GM19035 (cell line): ENCODE measurements at regions not wholly inside any gene's neighbourhood (a gene's known extent, or its start where the extent isn't known, plus 50 kb on each side); places are given as distances from the start of the nearest gene placed in this dataset.
"Not testable (repeated sequence)": the region's sequence is repeated elsewhere in the genome, so short reads cannot be mapped to it uniquely, and the experiment has no call there.

Experiments
- ATAC-seq: cut with Tn5 transposase; IDR thresholded peaks from one replicate; pipeline ENCODE4 v1.9.1; 2021; ENCODE audit not compliant: unreplicated experiment

DNA sequence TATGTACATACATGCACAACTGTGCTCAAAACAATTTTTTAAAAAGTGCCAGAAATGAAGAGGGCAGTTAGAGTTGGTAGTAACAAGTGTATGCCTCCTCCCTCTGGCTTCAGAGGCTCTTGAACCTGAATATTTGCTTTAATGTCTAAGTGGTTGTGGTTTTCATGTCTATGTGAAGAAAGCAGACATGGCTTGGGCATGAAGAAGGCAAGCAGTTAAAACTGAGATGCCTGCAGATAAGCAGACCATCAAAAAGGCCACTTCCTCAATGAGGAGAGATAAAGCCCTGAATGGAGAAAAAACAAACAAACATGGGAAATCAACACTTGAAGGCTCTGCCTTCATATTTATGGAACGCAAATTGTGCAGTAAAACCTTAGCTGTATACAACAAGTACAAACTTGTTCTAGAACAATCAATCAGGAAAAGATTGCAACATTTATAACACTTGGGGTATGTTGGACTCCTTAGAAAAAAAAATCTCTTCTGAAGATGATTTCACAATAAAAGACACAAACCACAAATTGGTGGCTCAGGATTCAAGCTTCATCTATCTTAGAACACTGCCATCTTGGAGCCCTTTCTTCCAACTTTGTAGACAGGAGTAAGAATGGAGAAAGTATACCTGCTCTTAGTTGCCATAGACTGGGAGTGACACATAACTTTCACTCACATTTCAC lies 52.7 kb upstream of the PLA2G4A start:
- no peak for ATAC-seq

DNA sequence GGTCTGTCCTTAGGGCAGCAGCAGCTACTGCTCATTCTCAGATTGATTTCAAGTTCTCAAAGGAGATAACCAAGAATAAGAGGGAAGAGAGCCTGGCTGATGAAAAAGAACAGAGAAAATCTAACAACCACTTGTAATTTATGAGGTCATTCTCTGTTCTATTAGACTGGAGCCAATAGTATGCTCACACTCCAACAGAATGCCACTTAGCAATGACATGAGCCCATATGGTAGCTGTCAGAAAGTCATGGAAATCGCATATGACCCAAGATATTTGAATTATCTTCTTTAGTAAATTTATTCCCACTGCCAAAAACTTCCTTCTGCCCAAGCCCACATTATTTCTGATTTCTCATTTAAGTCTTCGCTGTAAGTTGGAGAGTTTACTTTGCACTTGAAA lies 53.7 kb upstream of the PLA2G4A start:
- ATAC-seq, result no peak

DNA sequence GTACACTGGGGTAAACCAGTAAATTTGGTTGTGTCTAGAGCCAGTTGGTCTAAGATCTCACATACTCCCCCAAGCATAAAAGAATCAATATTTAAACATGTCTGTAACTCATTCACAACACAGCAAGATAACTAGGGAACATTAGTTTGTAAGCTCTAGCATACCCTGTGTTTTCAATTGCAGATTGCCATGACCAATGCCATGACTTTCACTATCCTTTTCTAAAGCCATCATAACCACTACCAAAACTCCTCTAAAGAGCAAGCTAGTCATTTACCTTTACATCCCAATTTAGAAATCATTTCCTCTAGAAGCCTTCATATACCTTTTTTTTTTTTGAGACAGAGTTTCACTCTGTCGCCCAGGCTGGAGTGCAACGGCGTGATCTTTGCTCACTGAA lies 56.5 kb upstream of the PLA2G4A start:
- ATAC-seq, result no peak

DNA sequence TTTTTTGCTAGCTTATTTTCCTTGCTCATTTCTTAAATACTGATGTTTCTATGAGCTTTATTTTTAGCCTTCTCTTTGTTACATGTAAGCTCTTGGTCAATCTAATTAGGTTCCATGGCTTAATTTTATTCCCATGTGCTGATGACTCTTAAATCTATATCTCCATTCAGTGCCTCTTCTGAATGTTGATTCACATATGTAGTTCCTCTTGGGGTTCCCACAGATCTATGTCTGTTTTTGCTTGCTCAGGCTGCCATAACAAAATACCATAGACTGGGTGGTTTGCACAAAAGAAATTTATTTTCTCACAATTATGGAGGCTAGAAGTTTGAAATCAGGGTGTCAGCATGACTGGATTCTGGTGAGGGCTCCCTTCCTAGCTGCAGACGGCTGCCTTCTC lies 58.3 kb upstream of the PLA2G4A start:
- ATAC-seq, result no peak

DNA sequence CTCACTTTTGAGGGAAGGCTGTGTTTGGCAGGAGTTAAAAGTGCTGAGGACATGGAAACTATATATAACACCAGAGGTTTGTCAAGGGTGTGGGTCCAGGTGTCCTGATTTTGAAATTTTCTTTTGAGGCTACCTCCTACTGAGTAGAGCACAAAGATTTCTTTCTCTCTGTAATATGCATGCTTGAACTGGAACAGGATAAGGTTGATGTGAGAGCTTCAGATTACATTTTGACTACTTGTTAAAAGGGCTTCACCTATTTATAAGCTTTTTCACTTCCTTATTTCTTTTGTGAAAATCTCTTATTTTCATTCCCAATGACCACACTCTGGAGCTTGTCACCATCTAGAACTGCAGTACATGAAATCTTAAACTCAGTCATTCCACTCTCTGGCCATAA lies 59.8 kb upstream of the PLA2G4A start:
- ATAC-seq, result peak; percentile 82

DNA sequence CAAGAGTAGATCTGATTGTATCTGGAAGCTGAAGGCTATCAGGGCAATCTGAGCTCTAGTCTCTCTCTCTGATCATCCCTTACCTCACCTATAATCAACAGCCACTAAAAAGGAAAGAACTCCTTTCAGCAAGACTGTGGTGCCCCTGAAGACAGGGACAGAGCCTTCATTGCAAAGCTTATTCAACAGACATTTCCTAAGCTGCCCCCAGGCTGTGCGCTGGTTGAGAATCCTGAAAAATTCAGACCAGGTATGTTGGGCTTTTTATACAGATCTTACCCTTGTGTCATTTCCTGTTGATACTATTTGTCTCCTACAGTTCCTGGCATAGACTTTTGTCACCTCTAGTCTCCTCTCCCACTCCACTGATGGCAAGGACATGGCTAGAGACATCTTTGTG lies 63.3 kb upstream of the PLA2G4A start:
- no peak for ATAC-seq

DNA sequence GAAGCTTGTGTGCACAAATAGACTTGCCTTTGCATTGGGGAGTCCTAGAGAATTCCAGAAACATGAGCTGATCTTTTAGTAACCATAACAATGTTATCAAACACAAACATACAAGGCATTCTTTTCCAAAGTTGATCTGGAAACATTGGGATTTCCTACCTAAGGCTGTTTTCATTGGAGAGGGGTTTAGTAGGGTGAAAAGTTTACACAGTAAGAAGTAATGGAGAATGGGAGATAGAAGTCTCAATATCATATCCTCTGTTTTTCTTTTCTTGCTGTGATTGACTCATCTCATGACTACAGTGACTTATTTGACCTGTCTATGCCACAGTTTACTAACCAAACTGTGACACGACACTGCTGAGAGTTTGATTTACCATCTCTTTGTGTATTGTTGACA lies 65.6 kb upstream of the PLA2G4A start:
- ATAC-seq, result peak; percentile 52

DNA sequence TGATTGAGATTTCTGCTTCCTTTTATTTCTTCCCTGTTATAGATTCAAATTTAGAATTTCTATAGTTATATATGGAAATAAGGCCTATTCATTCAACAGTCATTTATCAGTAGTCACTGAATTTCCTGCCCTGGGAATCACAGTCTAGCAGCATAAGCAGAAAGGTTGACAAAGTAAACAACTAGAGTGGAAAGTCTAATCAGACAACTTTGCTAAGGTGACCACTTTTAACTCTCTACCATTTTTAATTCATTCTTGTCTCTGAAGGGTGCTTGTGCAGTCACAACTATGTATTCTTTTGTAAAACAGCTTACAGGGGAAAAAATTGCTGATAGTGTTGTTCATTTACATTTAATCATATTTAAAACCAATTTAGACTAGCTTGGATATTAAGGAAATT lies 66.1 kb upstream of the PLA2G4A start:
- no peak for ATAC-seq

DNA sequence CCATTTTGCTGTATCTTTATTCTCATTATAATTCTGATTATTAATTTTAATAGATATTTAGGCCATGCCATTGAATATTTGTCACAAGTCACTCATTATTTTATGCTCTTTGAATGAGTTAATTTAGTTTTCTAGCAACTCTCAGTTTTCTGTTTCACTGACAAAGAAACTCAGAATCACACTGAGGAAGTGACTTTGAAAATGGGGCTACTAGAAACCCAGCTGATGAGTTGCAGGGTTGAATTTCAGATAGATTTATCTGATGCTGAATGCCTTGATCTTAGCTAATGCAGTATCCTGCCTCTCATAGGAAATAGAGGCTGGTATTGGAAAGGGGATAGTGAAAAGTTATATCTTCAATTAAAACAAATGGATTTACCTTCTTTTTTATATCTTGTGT lies 67.4 kb upstream of the PLA2G4A start:
- no peak for ATAC-seq

DNA sequence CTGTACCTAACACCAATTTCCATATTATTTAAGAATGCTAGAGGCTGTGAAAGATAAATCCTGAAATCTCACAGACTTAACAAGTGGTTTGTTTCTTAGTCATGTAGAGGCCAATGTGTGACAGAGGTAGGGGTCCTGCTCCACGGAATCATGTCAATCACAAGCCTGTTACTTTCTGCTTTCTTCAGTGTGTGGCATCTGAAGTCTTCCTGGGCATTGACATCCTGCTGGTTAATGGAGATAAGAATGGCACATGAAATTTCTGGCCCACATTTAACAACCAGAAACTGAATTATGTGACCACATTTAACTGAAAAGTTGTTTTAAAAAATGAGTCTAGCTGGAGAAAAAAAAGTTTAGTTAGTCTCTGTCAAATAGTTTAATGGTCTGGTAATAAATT lies 68.3 kb upstream of the PLA2G4A start:
- no peak for ATAC-seq

DNA sequence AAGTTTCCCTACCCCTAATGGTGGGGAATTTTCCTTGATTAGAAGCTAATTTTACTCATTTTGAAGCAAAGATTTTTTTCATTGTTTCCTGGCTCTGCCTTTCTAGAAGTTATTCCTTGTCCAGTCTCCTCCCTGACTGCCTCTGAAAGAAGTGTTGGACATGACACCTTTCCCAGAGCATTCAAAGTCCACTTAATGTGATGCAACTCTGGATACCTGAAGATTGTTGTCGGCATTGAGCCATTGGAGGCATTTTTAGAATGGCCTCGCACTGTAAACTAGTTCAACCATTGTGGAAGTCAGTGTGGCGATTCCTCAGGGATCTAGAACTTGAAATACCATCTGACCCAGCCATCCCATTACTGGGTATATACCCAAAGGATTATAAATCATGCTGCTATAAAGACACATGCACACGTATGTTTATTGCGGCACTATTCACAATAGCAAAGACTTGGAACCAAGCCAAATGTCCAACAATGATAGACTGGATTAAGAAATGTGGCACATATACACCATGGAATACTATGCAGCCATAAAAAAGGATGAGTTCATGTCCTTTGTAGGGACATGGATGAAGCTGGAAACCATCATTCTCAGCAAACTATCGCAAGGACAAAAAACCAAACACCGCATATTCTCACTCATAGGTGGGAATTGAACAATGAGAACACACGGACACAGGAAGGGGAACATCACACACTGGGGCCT lies 69.7 kb upstream of the PLA2G4A start:
- not testable (repeated sequence) for ATAC-seq

DNA sequence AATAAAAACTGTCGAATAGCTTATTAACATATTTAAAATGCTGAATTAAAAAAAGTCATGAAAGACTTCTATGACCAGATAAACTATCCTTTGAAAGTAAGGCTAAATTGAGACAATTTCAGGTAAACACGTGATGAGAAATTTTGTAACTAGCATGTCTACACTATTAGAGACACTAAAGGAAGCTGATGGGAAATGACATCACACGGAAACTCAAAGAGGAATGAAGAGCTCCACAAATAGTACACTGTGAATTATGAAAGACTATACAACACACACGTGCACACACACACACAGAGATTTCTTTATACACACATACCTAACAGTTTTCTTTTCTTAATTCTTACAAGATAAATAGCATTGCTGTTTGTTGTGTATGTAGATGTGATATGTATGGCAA lies 70.9 kb upstream of the PLA2G4A start:
- ATAC-seq, result no peak

DNA sequence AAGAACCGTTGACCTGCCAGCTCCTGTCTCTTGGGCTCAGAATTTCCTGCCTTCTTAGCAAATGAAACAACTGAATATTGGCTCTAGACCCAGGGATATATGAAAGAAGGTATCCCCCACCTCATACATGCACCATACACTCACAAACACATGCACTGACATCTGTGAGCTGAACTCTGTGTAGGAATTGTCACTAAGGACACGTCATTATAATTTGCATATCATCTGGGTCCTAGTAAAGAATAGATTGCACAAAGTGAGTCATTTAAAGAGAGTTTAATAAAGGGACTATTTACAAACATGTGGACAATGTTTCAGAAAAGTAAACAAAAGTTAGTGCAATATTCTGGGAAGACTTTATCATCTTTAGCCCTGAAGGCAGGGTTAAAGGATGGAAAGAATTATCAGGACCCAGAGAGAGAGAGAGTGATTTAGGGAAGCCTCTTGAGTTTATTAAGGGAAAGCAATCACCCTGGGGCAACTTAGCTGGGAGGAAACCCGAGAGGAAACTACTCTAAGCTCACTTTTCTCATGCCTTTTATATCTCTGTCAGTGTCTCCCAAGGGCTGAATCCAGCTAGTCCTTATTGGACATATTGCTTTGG lies 74.1 kb upstream of the PLA2G4A start:
- no peak for ATAC-seq

DNA sequence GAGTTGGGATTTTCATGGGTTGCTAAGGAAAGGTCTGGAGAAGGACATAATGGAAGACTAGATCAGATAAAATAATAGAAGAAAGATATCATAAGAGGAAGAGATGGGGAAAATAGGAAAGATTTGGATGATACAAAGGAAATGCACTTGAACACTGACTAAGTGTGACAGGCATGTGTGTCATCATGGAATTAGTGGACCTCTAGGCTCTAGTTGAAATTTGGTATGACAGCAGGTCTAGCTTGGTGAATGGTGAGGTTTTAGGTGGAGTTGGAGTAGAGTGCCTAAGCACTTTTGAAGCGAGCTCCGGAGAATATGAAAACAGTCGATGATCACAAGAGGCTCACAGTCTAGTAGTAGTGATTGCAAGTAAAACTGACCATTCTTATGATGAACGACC lies 73.0 kb upstream of the PTGS2 start:
- ATAC-seq, result no peak

DNA sequence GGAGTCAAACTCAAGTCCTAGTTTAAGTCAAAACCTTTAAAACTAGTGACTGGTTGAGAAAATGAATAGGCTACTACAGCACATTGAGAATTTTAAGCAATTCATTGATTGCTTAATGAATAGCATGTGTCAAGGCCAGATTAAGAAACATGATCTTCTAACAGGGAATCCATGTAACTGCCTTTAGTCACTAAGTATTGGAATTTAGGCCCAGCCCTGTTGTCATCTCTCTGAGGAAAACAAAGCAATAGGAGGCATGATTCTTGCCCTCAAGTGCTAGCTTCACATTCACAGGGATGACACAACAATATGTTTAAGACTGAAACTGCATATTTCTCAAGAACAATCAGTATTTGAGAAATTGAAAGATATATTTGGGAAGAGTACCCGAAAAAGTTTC lies 70.0 kb upstream of the PTGS2 start:
- no peak for ATAC-seq

DNA sequence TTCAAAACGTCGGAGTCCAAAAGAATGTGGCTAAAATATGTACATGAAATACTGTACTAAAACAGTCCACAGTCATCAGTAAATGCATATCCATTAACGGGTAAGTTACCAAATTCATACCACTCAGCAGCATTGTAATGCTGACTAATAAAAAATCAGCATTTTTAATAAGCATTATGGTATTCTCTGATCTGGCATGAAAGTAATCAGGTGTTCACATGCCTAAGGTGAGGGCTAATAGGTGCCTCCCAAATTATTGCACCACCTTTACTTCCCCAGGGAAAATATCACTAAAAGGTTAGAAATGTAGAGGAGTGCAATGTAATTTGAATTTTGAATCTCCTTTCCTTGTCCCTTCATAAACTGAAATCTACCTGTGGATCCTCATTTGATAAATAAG lies 69.6 kb upstream of the PTGS2 start:
- ATAC-seq, result no peak

DNA sequence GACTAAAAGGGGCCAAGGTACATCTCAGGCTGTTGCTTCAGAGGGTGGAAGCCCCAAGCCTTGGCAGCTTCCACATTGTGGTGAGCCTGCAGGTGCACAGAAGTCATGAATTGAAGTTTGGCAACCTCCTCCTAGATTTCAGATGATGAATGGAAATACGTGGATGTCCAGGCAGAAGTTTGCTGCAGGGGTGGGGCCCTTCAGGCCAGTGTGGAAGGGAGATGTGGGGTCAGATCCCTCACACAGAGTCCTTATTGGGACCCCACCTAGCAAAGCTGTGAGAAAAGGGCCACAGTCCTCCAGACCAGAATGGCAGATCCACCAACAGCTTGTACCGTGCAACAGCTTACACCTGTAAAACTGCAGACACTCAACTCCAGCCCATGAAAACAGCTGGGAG lies 67.4 kb upstream of the PTGS2 start:
- no peak for ATAC-seq

DNA sequence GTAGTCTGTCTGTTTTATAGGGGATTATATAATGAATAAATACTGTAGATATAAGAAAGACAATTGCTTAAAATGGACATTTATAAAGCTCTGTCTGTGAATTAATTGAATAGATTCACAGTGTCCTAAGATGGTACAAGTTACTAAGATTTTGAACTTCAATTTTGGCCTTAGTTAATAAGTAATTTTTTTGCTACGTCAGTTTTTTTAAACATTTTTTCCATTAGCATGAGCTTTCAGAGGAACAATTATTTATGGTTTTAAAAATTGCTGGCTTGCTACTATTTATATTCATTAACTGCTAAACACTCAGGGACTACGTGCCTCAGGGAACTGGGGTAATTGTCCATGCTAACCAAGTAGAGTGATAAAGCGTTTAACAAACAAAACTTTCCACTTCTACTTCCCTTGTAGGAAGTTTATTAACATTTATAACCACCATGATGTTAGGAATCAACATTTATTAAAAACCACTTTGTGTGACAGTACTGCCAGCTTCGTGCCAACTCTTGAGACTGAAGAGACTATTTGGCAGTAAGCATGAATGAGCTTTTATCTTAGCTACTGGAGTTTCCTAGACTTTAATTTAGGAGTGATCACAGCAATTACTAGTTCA lies 65.4 kb upstream of the PTGS2 start:
- no peak for ATAC-seq

DNA sequence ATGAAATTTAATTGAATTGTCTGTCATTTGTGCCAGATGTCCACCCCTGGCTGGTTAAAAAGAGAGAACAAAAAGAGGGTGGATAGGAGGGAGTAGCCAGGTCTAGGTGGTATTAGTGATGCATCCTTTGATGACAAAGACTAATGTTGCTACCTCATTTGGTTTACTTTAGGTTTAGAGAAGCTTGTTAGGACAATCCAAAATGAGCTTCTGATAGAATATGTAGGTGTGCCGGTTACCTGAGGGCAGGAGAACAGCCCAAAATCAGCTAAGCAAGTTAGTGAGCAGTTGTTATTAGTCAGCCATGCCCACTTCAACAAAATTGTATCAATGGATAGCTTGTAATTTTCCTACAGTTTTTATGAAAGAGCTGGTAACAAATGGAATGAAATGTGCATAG lies 61.4 kb upstream of the PTGS2 start:
- no peak for ATAC-seq

DNA sequence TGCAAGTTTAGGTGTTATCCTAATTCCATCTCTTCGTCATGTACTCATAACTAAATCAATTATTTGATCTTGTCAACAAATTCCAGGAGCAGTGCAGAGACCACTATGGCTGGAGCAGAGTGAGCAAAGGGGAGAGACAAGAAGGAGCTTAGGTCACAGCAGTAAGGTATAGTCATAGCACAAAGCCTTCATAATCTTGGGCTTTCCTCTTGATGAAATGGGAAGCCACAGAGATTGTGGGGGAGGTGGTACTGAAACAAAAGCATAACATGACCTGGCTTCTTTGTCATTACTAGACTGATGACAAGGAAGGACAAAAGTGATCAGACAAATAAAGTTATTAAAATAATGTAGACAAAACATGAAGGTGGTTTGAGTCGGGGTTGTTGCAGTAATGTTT lies 60.1 kb upstream of the PTGS2 start:
- peak; percentile 41 for ATAC-seq

DNA sequence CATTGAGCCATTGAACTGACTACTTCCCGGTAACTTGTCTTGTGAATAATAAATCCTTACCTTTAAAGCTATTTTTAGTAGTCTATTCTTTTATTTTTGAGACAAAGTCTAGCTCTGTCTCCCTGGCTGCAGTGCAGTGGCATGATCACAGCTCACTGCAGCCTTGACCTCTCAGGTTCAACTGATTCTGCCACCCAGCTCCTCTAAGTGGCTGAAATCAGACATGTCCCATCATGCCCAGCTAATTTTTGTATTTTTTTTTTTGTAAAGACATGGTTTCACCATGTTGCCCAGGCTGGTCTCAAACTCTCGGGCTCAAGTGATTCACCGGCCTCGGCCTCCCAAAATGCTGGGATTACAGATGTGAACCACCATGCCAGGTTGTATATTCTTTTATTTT lies 59.3 kb upstream of the PTGS2 start:
- no peak for ATAC-seq

DNA sequence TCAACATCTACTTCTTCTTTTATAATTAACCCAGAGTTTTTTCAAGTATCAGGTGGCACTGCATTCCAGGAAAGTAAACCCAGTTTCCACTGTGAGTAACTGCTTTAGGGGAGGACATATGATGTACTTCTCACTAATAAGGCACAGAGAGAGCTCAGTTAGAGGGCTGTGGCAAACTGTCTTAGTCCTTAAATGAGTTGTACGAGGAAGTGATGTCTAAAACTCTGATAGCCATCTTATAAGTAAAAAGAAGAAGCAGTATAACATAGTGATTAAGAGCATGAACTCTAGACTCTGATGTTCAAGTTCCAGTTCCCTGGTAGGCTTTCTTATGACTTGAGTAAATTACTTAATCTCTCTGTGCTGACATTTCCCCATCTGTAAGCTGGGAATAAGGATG lies 58.7 kb upstream of the PTGS2 start:
- ATAC-seq, result peak; percentile 62
